ENCODE measurements at regions not wholly inside any gene's neighbourhood (a gene's known extent, or its start where the extent isn't known, plus 50 kb on each side); places are given as distances from the start of the nearest gene placed in this dataset.
"Not testable (repeated sequence)": the region's sequence is repeated elsewhere in the genome, so short reads cannot be mapped to it uniquely, and the experiment has no call there.

DNA sequence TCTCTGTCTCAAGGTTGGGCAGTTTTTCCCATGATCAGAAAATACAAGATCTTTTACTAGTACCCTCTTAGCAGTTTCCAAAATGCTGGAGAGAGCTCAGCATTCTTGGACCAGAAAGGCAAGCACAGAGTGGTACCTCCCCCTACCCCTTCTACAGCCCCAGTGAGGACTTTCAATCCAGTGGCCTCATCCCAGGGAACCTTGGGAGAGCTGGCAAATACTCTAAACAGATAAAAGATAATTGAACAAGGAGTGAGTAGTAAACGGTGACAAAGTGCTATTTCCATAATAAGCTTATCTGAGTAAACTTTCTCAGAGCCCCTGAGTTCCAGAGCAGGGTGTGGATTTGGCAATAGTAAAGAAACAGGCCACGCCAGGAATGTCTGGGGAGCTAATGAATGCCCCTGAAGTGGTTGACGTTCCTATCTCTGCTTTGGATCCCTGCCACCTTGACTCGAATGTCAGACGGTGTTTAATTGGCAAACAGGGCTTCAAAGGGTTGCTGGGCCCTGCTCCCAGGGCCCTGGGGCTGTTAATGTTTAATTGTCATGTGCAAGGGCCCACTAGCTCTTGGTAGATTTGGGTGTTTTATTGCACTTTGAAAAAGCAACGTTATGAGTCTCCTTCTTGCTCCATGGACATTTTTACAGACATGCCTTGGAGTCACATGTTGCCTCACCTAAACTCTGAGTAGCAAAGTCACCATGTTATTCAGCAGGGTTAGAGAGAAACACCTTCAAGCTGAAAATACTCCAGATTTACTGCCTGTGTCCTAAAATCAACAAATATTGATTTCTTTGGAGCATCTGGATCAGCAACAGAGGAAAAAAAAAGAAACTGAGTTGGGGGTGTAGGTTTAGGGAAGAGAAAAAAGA lies 239.9 kb downstream of the CYRIA start:
- H3K9me3 ChIP-seq (ENCODE audit: severe bottlenecking): no peaks in the 10 kb centered on the region
- no peak overlapping the region for H3K4me3 ChIP-seq (ENCODE audit: low read depth, low read length)
- no peaks in the 10 kb centered on the region for H3K36me3 ChIP-seq
- H3K27ac ChIP-seq: no peak overlapping the region
- DNase-seq: no peak
- TF ChIP-seq, protein P1, sequence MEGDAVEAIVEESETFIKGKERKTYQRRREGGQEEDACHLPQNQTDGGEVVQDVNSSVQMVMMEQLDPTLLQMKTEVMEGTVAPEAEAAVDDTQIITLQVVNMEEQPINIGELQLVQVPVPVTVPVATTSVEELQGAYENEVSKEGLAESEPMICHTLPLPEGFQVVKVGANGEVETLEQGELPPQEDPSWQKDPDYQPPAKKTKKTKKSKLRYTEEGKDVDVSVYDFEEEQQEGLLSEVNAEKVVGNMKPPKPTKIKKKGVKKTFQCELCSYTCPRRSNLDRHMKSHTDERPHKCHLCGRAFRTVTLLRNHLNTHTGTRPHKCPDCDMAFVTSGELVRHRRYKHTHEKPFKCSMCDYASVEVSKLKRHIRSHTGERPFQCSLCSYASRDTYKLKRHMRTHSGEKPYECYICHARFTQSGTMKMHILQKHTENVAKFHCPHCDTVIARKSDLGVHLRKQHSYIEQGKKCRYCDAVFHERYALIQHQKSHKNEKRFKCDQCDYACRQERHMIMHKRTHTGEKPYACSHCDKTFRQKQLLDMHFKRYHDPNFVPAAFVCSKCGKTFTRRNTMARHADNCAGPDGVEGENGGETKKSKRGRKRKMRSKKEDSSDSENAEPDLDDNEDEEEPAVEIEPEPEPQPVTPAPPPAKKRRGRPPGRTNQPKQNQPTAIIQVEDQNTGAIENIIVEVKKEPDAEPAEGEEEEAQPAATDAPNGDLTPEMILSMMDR (IDR thresholded peaks at IDR 0.05; ENCODE audit: low read depth, low read length): no peak
- no peaks in the 10 kb centered on the region for H3K27me3 ChIP-seq (ENCODE audit: insufficient read depth, low read depth, severe bottlenecking)

DNA sequence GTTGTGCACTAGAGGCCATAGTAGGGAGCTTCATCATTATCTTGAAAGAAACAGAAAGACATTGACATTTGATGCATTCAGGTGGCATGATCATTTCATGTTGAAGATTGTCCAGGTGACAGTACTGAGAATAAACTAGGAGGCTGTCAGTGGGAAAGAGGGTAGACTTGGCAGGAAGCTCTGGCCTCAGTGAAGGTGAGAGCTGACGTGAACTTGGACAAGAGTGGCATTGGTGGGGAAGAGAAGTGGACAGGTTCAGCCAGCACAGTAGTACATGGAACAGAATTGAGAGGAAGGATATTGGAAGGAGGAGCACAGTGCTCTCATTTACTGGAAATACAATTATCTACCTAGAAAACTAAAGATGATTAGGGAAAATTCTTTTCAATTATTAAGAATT lies 245.2 kb downstream of the CYRIA start:
- Histone ChIP-seq H3K36me3 (no peaks in the 10 kb centered on the region), H3K27me3 (ENCODE audit: insufficient read depth, low read depth, severe bottlenecking) (no peaks in the 10 kb centered on the region), H3K27ac (no peak overlapping the region), H3K4me3 (ENCODE audit: low read depth, low read length) (no peak overlapping the region), H3K9me3 (ENCODE audit: severe bottlenecking) (peaks cover 3% of the 10 kb centered on the region)
- TF ChIP-seq, protein P1 (IDR thresholded peaks at IDR 0.05; ENCODE audit: low read depth, low read length): no peak
- DNase-seq: no peak

DNA sequence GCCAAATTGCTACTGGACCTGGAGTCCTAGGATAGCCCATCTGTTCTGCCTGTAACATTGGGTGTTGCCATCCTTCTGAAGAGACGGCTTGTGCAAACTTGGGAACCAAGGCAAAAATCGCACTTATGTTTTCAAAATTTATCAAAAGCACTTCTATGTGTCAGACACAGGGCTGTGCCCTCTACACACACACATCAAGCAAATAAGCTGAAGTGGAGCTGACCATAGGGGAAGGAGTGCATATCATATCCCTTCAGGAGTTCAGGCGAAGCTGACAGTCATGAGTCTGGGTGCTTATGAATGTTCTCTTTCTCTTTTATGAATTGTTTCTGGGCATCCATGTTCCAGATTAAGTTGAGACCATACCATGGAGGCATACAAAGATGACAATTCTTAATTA lies 247.9 kb downstream of the CYRIA start:
- TF ChIP-seq, protein P1 (IDR thresholded peaks at IDR 0.05; ENCODE audit: low read depth, low read length): no peak
- Histone ChIP-seq H3K27me3 (ENCODE audit: insufficient read depth, low read depth, severe bottlenecking) (no peaks in the 10 kb centered on the region), H3K36me3 (no peaks in the 10 kb centered on the region), H3K27ac (no peak overlapping the region), H3K9me3 (ENCODE audit: severe bottlenecking) (peaks cover 4% of the 10 kb centered on the region), H3K4me3 (ENCODE audit: low read depth, low read length) (no peak overlapping the region)
- DNase-seq: no peak

DNA sequence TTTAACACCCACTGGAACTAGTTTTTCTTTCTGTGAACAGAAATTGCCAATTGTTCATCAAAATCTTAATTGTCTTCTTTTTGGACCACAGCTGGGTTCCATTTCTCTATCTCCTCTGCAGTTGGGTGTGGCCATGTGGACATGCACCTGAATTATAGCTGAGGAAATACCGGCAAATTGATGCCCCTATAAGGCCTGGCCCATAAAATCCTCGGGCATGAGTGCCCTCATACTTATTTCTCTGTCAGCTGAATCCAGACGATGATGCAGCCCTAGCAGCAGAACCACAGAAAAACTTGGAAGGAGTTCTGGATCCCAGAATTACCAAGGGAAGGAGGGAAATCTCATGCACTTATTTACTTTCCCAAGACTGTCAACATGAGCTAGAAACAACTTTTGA lies 249.0 kb downstream of the CYRIA start:
- no peak for DNase-seq
- Histone ChIP-seq H3K4me3 (ENCODE audit: low read depth, low read length) (no peak overlapping the region), H3K9me3 (ENCODE audit: severe bottlenecking) (peaks cover 4% of the 10 kb centered on the region), H3K27ac (no peak overlapping the region), H3K36me3 (no peaks in the 10 kb centered on the region), H3K27me3 (ENCODE audit: insufficient read depth, low read depth, severe bottlenecking) (no peaks in the 10 kb centered on the region)
- TF ChIP-seq, protein P1 (IDR thresholded peaks at IDR 0.05; ENCODE audit: low read depth, low read length): no peak

- H3K9me3 ChIP-seq (ENCODE audit: severe bottlenecking); H3K4me3 ChIP-seq (ENCODE audit: low read depth, low read length); H3K36me3 ChIP-seq; DNase-seq; H3K27me3 ChIP-seq (ENCODE audit: insufficient read depth, low read depth, severe bottlenecking); H3K27ac ChIP-seq: not testable (repeated sequence)
Measured at GRCh38 chr2:16415861-16416260, 249.8 kb downstream of the CYRIA start.

DNA sequence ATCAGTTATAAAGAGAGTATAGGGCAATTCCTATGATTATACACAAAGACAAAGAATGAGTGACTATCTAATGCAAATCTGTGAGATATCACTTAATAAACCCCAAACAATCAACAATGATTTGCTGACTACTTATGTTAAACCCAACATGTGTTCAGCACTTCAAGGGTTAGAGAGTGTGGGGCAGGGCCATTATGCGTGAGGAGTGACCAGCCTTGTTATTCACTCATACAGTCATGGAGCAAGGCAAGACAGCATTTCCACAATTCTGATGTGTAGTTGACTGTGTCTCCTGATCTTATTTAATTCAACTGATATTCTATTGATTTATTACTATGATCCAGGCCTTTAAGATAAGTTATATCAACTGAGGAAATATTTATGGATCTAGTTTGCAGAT lies 251.7 kb downstream of the CYRIA start:
- TF ChIP-seq, protein P1 (IDR thresholded peaks at IDR 0.05; ENCODE audit: low read depth, low read length): no peak

More for the DNA sequence above, 251.7 kb downstream of the CYRIA start:
- Histone ChIP-seq H3K36me3 (no peaks in the 10 kb centered on the region), H3K27me3 (ENCODE audit: insufficient read depth, low read depth, severe bottlenecking) (no peaks in the 10 kb centered on the region), H3K4me3 (ENCODE audit: low read depth, low read length) (no peak overlapping the region), H3K9me3 (ENCODE audit: severe bottlenecking) (peaks cover 4% of the 10 kb centered on the region), H3K27ac (no peak overlapping the region)
- DNase-seq: no peak

Measured in WERI-Rb-1 (cell line).